AG04449 (cell line): ENCODE measurements at regions not wholly inside any gene's neighbourhood (a gene's known extent, or its start where the extent isn't known, plus 50 kb on each side); places are given as distances from the start of the nearest gene placed in this dataset.

ENCODE experiments used
- CTCF ChIA-PET: fragments of 350-600 bp; formaldehyde crosslinking; extraction: SDS; loops from one replicate; lab custom pipeline; 2021; ENCODE audit warnings: antibody characterized with exemption; lab: Yijun Ruan, JAX
- POLR2A ChIA-PET: fragments of 400-600, 350-600 bp; formaldehyde crosslinking; extraction: SDS; loops from one replicate; lab custom pipeline; 2020; ENCODE audit warnings: antibody characterized with exemption, inconsistent platforms; lab: Yijun Ruan, JAX
- DNase-seq: peaks from one replicate; pipeline ENCODE4 v3.0.0-alpha.2; 2010; ENCODE audit warnings: low read depth, low spot score
- H3K4me3 ChIP-seq: 2 replicates; pipeline ENCODE4 v1.5.1; 2011; ENCODE audit warnings: low read depth, mild to moderate bottlenecking, control low read depth, low read length
- TF ChIP-seq, protein P1 (sequence below): IDR thresholded peaks from one replicate; pipeline ENCODE4 v1.5.1; 2011; ENCODE audit warnings: mild to moderate bottlenecking, moderate library complexity, low read length, control low read depth, inconsistent platforms; ENCODE audit not compliant: insufficient read depth; ENCODE audit errors: missing control alignments

DNA sequence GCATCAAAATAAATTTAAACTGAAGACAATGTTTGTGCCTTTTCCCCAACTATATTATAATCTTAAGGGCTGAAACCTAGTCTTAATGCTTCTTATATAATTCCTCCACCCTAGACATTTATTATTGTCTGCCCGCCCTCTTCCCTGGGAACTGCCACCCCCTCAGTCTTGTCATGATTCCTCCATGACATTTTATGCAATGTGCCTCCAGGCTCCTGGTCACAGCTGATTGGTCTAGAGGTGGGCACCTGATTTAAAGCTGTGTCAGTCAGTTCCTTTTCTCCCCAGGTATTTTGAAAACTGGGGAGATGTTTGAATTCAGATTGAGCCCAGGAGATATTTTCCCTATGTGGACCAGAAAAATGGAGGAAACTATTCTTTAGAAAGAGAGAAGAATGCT, 401.4 kb downstream of the PCNX1 start:
- CTCF ChIA-PET, result interaction anchor here (1.1 kb wide), 1 partner anchor 142 kb away, joined by 3 read pairs; no protein-coding TSS in a partner anchor
- POLR2A ChIA-PET, result no interaction called here
- no peak for DNase-seq
- TF ChIP-seq, protein P1, sequence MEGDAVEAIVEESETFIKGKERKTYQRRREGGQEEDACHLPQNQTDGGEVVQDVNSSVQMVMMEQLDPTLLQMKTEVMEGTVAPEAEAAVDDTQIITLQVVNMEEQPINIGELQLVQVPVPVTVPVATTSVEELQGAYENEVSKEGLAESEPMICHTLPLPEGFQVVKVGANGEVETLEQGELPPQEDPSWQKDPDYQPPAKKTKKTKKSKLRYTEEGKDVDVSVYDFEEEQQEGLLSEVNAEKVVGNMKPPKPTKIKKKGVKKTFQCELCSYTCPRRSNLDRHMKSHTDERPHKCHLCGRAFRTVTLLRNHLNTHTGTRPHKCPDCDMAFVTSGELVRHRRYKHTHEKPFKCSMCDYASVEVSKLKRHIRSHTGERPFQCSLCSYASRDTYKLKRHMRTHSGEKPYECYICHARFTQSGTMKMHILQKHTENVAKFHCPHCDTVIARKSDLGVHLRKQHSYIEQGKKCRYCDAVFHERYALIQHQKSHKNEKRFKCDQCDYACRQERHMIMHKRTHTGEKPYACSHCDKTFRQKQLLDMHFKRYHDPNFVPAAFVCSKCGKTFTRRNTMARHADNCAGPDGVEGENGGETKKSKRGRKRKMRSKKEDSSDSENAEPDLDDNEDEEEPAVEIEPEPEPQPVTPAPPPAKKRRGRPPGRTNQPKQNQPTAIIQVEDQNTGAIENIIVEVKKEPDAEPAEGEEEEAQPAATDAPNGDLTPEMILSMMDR, result no peak
- H3K4me3 ChIP-seq, result no peak overlapping the region

DNA sequence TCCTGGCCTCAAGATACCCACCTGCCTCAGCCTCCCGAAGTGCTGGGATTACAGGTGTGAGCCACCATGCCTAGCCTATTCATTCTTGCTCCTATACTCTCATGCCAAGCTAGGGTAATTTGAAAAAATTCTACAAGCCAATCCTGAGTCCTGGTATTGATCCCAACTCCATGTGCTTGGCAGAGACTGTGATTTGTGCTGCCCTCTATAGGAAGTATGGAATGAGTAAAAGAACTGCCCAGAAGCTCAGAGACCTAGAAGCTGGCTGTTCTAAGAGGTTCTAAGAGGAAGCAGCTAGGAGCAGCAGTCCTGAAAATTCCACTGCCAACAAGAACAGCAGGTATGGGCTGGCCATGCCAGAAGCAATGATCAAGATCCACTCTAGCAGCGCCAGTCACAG, 402.5 kb downstream of the PCNX1 start:
- H3K4me3 ChIP-seq, result no peak overlapping the region
- POLR2A ChIA-PET, result no interaction called here
- TF ChIP-seq, protein P1, result no peak
- CTCF ChIA-PET, result interaction anchor here (1.0 to 1.4 kb wide), 2 partner anchors 9 to 171 kb away, joined by 3 to 4 read pairs; no protein-coding TSS in a partner anchor
- no peak for DNase-seq

DNA sequence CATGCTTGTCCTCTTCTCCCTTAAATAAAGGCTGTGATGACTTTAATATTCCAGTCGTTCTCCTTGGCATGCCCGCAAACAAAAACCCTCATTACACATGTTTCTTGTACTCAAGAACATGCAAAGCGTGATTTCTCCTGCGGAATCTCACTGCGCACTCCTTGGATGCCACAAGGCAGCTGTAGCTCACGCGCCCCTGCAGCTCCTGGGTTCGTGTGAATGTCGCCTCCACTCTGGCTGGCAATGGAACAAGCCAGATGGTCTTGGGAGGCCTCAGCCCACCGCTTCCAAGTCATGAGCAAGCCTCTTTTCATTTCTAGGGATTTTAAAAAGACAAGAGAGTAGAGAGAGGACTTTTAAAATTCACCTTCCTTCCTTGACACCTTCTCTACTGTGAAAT, 403.8 kb downstream of the PCNX1 start:
- H3K4me3 ChIP-seq, result no peak overlapping the region
- TF ChIP-seq, protein P1, result no peak
- DNase-seq, result no peak
- ChIA-PET CTCF (interaction anchor here (1.0 to 1.4 kb wide), 3 partner anchors 10 to 193 kb away, joined by 3 to 4 read pairs (median 3); no protein-coding TSS in a partner anchor), POLR2A (no interaction called here)

DNA sequence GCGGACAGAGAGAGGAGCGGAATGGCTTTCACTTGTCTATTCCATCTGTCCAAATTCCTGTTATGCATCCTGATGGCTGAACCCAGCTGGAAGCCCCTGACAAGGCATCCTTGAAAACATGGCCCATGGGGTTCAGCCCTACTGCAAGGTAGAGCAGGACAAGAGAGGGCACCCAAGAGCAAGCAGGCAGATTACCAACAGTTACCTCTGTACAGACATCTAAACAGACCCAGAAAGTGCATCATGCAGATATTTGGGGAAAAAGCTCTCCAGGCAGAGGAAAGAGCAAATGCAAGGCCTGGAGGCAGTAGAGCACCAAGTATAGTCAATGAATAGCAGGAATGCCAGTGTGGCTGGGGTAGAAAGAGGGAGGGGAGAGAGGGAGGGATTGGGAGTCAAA, 407.5 kb downstream of the PCNX1 start:
- ChIA-PET CTCF (interaction anchor here (0.9 kb wide), 1 partner anchor 148 kb away, joined by 3 read pairs; no protein-coding TSS in a partner anchor), POLR2A (no interaction called here)
- H3K4me3 ChIP-seq, result no peak overlapping the region
- TF ChIP-seq, protein P1, result no peak
- no peak for DNase-seq

DNA sequence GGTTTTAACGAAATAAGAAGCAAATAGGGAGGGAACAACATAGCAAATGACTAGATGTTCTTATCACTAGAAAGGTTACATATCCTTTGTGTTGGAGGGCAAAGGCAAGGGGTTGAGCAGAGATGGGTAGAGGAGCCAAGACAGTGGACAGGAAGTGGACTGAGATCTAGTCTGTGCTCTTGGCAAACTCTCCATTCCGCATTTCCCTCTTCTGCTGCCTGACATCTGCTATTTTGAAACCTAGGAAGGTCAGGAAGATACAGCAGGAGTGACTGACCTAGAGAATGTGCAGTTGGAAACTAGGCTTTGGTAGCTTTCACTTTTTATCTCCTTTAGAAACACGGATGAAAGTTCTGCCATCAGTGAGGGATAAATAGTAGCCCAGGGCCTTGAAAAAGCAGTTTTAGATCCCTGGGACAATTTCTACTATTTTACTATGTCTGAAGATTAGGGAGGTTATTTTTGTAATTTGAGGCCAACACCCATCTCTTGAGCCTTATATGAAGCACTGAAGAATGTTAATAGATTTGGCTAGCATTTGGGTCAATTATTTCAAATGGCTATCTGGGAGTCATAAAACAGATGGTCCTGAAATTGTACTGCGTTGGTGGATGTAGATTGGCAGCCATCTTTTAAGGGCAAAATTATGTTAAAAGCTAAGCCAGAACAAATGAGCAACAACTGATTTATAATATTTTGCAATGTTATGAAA, 410.3 kb downstream of the PCNX1 start:
- DNase-seq, result no peak
- POLR2A ChIA-PET, result no interaction called here
- CTCF ChIA-PET, result interaction anchor here (1.3 to 1.4 kb wide), 2 partner anchors 151 to 436 kb away, joined by 3 to 4 read pairs; no protein-coding TSS in a partner anchor
- no peak overlapping the region for H3K4me3 ChIP-seq
- TF ChIP-seq, protein P1, result no peak

DNA sequence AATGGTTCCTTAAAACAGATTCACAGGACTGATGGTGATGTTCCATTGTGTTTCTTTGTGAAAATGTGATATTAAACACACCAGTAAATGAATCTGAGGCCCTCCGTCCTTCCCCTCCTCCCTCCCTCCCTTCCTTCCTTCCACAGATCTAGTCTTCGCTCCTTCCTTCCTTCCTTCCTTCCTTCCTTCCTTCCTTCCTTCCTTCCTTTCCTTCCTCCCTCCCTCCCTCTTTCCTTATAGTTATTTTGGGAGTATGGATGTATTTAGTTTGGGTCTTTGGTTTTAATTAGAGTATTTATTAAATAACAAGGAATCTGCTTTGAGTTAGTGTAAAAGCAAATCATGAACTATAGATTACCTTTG, 410.8 kb downstream of the PCNX1 start:
- POLR2A ChIA-PET, result interaction anchor here (0.7 kb wide), 1 partner anchor 24 kb away, joined by 3 read pairs; no protein-coding TSS in a partner anchor
- TF ChIP-seq, protein P1, result no peak
- CTCF ChIA-PET, result interaction anchor here (0.8 to 1.4 kb wide), 3 partner anchors 27 to 435 kb away, joined by 3 to 4 read pairs (median 3); no protein-coding TSS in a partner anchor
- H3K4me3 ChIP-seq, result no peak overlapping the region
- no peak for DNase-seq
